ENCODE measurements at regions not wholly inside any gene's neighbourhood (a gene's known extent, or its start where the extent isn't known, plus 50 kb on each side); places are given as distances from the start of the nearest gene placed in this dataset.

GRCh38 chr9:105855987-105856386 is 161.6 kb downstream of the TMEM38B start:
- no peak for TF ChIP-seq POLR2A (IDR thresholded peaks at IDR 0.05; ENCODE audit: low read depth, low read length)
- no peak for TF ChIP-seq POLR2AphosphoS5 (IDR thresholded peaks at IDR 0.05; ENCODE audit: insufficient read depth, low read depth, low read length)
- no peak for TF ChIP-seq JUN (IDR thresholded peaks at IDR 0.05; ENCODE audit: borderline replicate concordance, insufficient read depth, insufficient read length, low read depth)
